Osteocyte (in vitro differentiated cells): ENCODE measurements at regions not wholly inside any gene's neighbourhood (a gene's known extent, or its start where the extent isn't known, plus 50 kb on each side); places are given as distances from the start of the nearest gene placed in this dataset.
"Not testable (repeated sequence)": the region's sequence is repeated elsewhere in the genome, so short reads cannot be mapped to it uniquely, and the experiment has no call there.

Source experiments
- DNase-seq: peaks from one replicate; pipeline ENCODE4 v3.0.0; 2021; ENCODE audit warnings: mixed read lengths; ENCODE audit not compliant: unreplicated experiment; ENCODE audit errors: extremely low spot score
- H3K27ac Mint-ChIP-seq: one replicate; pipeline ENCODE4 v1.8.0; 2021; ENCODE audit warnings: mild to moderate bottlenecking, mixed read lengths; ENCODE audit not compliant: unreplicated experiment
- H3K27me3 Mint-ChIP-seq: one replicate; pipeline ENCODE4 v1.8.0; 2021; ENCODE audit warnings: mixed read lengths; ENCODE audit not compliant: unreplicated experiment
- H3K36me3 Mint-ChIP-seq: one replicate; pipeline ENCODE4 v1.8.0; 2021; ENCODE audit warnings: mixed read lengths; ENCODE audit not compliant: unreplicated experiment
- H3K4me1 Mint-ChIP-seq: one replicate; pipeline ENCODE4 v1.8.0; 2021; ENCODE audit warnings: mixed read lengths; ENCODE audit not compliant: unreplicated experiment
- H3K4me3 Mint-ChIP-seq: one replicate; pipeline ENCODE4 v1.8.0; 2021; ENCODE audit warnings: mild to moderate bottlenecking, moderate library complexity, mixed read lengths; ENCODE audit not compliant: unreplicated experiment
- H3K9me3 Mint-ChIP-seq: one replicate; pipeline ENCODE4 v1.8.0; 2021; ENCODE audit warnings: mixed read lengths; ENCODE audit not compliant: unreplicated experiment
- TF ChIP-seq, protein P1 (sequence below): fragments of 200-600 bp; sonication (generic); IDR thresholded peaks from 2 replicates; pipeline ENCODE4 v1.5.0; 2021; ENCODE audit warnings: antibody characterized with exemption, mild to moderate bottlenecking, moderate library complexity

DNA sequence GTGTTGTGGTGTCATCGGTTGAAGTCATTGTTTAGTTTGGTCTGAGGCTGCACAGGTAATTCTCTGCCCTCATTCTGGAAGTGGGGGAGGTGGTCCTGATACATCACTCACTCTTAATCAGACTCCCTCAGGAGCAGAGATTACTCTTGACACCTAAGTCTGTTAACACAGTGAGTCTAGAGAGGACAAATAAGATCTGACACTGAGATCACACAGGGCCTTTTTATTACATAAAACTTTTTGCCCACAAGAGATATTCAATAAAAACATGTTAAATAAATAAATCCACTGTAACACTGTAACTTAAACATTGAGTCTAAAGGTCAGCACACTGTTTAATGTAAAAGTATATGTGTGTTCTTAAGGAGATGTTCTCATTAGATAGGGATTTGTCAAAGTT is 57.1 kb upstream of the MBNL1 start:
- peaks cover 4% of the 10 kb centered on the region for H3K36me3 Mint-ChIP-seq
- H3K27me3 Mint-ChIP-seq: no peaks in the 10 kb centered on the region
- H3K27ac Mint-ChIP-seq: no peak overlapping the region
- no peak for DNase-seq
- TF ChIP-seq, protein P1, sequence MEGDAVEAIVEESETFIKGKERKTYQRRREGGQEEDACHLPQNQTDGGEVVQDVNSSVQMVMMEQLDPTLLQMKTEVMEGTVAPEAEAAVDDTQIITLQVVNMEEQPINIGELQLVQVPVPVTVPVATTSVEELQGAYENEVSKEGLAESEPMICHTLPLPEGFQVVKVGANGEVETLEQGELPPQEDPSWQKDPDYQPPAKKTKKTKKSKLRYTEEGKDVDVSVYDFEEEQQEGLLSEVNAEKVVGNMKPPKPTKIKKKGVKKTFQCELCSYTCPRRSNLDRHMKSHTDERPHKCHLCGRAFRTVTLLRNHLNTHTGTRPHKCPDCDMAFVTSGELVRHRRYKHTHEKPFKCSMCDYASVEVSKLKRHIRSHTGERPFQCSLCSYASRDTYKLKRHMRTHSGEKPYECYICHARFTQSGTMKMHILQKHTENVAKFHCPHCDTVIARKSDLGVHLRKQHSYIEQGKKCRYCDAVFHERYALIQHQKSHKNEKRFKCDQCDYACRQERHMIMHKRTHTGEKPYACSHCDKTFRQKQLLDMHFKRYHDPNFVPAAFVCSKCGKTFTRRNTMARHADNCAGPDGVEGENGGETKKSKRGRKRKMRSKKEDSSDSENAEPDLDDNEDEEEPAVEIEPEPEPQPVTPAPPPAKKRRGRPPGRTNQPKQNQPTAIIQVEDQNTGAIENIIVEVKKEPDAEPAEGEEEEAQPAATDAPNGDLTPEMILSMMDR: no peak
- H3K9me3 Mint-ChIP-seq: no peaks in the 10 kb centered on the region
- no peak overlapping the region for H3K4me3 Mint-ChIP-seq
- peaks cover 21% of the 10 kb centered on the region for H3K4me1 Mint-ChIP-seq

DNA sequence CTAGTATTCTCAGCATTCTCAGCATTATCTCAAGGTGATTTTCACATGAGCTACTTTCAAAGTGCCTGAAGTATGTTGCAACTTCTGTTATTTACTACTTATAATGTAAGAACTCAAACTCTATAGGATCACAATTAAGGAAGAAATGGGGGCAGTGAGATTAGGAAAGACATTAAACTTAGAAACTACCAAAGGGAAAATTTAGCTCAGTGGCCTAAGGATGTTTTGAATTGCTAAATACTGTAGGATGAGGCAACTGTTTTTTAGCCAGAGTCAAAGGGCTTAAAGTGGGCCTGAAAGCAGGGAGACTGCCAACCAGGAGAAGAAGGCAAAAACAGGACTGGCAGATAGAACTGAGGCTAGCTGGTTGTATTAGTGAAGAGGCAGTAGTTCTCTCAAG is 55.5 kb upstream of the MBNL1 start:
- Mint-ChIP-seq H3K27ac (no peak overlapping the region), H3K27me3 (no peaks in the 10 kb centered on the region), H3K4me1 (peaks cover 21% of the 10 kb centered on the region), H3K4me3 (no peak overlapping the region), H3K36me3 (no peaks in the 10 kb centered on the region), H3K9me3 (no peaks in the 10 kb centered on the region)
- TF ChIP-seq, protein P1: no peak
- no peak for DNase-seq

DNA sequence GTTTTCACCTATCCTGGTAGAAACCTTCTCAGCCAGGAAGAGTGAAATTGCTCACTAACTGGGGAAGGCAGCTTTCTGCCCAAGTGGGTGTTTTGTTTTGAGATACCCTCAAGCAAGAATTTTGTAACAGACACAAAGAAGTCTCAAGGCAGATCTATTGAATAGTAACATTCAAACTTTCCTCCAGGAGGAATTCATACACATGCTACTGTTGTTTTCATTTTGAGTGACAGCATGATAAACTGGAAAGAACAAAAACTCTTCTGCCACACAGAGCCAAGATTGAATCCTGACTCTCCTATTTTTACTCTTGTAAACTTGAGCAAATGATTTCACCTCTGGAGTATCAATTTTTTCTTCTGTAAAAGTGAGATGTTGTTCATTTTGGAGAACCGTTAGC is 54.8 kb upstream of the MBNL1 start:
- Mint-ChIP-seq H3K9me3 (no peaks in the 10 kb centered on the region), H3K27me3 (no peaks in the 10 kb centered on the region), H3K36me3 (no peaks in the 10 kb centered on the region), H3K4me1 (peaks cover 21% of the 10 kb centered on the region), H3K4me3 (no peak overlapping the region), H3K27ac (no peak overlapping the region)
- TF ChIP-seq, protein P1: no peak
- DNase-seq: no peak

DNA sequence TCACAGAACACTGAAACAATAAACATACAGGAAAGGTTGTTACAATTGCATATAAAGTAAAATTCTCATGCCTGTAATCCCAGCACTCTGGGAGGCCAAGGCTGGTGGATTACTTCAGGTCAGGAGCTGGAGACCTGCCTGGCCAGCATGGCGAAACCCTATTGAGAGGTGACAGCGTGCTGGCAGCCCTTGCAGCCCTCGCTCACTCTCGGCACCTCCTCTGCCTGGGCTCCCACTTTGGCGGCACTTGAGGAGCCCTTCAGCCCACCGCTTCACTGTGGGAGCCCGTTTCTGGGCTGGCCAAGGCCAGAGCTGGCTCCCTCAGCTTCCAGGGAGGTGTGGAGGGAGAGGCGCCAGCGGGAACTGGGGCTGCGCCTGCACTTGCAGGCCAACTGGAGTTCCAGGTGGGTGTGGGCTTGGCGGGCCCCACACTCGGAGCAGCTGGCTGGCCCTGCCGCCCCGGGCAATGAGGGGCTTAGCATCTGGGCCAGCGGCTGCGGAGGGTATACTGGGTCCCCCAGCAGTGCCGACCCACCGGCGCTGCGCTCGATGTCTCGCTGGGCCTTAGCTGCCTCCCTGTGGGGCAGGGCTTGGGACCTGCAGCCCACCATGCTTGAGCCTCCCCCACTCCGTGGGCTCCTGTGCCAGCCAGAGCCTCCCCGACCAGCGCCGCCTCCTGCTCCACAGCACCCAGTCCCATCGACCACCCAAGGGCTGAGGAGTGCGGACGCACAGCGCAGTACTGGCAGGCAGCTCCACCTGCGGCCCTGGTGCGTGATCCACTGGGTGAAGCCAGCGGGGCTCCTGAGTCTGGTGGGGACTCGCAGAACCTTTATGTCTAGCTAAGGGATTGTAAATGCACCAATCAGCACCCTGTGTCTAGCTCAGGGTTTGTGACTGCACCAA is 51.5 kb upstream of the MBNL1 start:
- not testable (repeated sequence) for H3K27me3 Mint-ChIP-seq

DNA sequence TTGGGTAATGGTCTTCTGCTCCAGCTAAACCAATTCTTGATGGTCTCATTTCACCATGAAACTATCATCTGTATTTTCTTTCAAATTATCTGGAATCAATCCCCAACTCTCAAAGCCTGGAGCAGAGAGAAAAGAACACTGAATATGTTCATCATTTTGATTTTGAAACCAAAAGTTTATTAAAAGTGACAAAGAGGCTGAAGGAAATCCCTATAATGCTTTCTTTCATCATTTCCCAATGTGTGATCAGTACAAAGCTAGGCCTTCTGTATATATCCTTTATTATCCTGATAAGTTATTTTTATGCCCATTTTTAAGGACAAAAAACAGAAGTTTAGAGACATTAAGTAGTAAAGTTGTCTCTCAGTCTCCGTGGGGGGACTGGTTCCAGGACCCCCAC is 50.1 kb upstream of the MBNL1 start:
- H3K4me1 Mint-ChIP-seq: peaks cover 21% of the 10 kb centered on the region
- no peak overlapping the region for H3K4me3 Mint-ChIP-seq
- no peaks in the 10 kb centered on the region for H3K27me3 Mint-ChIP-seq
- H3K9me3 Mint-ChIP-seq: no peaks in the 10 kb centered on the region
- no peak overlapping the region for H3K27ac Mint-ChIP-seq
- DNase-seq: no peak
- TF ChIP-seq, protein P1: no peak
- no peaks in the 10 kb centered on the region for H3K36me3 Mint-ChIP-seq

More for the DNA sequence above, 51.5 kb upstream of the MBNL1 start:
- DNase-seq, H3K4me3 Mint-ChIP-seq, H3K9me3 Mint-ChIP-seq, H3K27ac Mint-ChIP-seq, H3K36me3 Mint-ChIP-seq: not testable (repeated sequence)
- H3K4me1 Mint-ChIP-seq: peaks cover 22% of the 10 kb centered on the region
